GM21447 (cell line): ENCODE measurements at regions not wholly inside any gene's neighbourhood (a gene's known extent, or its start where the extent isn't known, plus 50 kb on each side); places are given as distances from the start of the nearest gene placed in this dataset.

Experiments used
- ATAC-seq: cut with Tn5 transposase; IDR thresholded peaks from one replicate; pipeline ENCODE4 v1.9.1; 2021; ENCODE audit not compliant: unreplicated experiment

GRCh38 chr2:133666621-133667020, 98.4 kb upstream of the NCKAP5 start:
- ATAC-seq: no peak

DNA sequence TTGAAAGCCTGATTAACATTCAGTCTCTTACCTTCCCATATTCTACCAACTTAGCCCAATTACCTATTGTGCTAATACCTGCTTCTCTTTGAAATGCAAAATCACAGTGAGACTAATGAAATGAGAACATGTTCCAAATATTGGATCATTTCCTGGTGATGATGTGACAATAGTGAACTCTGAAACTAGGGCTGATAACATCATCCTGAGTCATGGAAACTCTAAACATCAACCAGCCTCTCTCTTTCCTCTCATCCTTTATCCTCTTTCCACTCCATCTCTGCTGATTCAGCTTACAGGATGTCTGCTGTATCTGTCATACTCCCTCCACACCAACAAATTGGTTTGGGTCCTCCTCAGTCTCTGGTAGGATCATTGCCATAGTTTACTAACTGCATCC, 98.8 kb upstream of the NCKAP5 start:
- no peak for ATAC-seq

DNA sequence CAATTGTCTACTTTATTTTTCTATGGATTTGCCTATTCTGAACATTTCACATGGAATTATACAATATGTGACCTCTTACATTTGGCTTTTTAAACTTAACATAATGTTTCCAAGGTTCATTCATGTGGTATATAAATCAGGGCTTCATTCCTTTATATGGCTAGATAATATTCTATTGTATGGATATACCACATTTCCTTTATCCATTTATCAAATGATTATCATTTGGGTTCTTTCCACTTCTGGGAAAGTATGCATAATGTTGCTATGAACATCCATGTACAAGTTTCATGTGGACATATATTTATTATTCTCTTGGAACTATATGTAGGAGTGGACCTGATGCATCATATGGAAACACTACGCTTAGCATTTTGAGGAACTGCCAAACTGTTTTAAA, 99.7 kb upstream of the NCKAP5 start:
- no peak for ATAC-seq

- no peak for ATAC-seq
Measured at GRCh38 chr2:133668547-133668946, 100.3 kb upstream of the NCKAP5 start.

DNA sequence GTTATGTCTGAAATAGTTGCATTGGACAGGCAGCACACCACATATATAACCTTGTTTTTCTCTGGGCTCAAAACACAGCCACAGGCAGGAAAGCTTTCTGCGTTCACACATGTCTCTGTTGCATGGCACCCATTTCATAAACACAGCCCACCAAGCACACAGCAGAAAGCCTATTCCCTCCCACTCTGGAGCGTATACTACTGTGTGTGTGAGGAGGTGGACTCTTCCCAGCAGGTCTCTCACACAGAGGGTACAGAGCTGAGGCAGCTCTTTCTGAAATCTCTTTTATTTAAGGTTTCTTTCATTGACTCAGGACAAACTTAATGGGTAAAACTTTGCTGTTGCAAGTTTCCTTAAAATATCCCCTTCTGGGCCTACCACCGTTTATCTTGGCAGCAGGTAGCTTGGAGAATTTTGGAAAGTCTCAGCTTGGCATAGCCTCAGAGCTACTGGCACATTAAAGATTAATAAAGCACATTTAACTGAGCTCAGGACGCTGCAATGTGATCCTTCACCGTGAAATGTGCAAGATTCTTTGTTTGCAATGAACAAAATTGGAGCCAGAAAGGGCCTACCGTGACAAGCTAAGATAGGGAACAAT, 105.1 kb upstream of the NCKAP5 start:
- ATAC-seq: no peak

DNA sequence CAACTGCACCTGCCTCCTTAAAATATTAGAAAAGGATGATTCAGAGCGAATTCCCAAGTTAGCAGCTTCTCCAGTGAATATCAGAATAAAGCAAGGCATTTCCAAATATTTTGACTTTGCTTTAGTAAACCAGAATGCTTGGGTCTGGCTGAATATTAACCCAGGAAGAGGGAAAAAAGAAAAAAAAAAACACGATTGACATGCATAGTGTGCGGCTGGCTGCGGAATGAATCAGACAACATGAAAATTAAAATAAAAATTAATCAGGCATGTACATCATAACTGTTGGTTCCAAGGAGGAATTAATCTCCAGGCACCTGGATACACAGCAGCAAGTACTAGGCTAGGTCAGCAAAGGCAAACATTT, 105.8 kb upstream of the NCKAP5 start:
- no peak for ATAC-seq

- ATAC-seq: no peak
Measured at GRCh38 chr2:133674433-133675331, 106.4 kb upstream of the NCKAP5 start.

DNA sequence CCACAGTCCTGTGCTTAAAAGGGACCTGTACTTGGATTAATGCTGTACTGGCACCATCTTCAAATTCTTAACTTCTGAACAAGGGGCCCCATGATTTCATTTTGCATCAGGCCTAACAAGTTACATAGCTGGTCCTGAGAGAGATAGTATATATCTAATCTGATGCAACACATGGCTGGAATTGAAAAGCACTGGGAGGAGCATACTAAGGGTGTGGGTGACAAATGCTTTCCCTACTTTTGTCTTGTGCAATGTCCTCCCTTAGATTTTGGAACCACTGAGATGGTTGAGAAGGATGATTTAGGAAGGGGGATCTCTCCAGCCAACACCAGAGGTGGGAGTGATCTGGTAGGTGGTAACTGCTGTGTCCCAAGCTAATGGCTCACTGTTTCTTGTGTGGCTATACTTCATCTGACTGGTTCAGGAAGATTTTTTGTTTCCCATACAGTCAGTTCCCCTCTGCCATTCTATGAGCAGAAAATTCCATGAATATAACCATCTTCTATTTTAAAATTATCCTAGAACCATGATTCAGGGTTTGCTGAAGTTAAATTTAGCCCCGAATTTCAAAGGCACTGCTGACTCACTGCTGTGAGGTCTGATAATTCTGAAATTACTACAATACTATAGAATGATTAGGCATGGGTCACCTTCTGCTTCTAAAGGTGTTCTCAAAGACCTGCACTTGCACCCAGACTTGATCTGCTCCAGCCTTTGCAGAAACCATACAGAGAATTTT, 108.3 kb upstream of the NCKAP5 start:
- no peak for ATAC-seq

DNA sequence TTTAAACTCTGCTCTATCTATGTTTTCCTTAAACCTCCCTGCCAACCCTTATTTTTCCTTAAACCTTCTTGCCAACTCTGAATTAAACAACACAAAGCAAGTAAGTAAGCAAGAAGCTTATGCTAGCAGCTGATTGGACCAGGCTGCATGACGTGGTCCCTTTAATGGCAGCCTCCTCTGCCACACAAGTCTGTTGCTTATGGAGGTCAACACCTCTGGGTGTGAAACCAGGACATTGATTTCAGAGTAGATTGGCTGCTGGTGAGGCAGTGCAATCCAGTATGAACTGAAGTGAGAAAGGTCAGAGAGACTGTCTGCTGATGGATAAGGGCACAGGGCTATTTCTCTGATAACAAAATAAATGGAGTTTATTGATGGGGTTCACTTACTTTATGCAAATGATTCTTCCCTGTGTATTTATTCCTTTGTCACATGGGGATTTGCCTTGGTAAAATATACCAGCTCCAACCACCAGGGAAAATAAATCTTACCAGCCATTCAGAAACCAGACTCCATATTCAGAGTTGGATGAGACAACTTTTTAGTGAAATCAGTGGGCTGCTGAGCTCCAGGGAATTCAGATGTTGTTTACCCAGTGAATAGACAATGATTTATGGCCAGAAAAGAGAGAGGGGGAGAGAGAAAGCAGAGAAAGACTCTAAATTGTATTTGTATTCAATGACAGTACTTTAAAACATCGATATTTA, 112.2 kb upstream of the NCKAP5 start:
- ATAC-seq: no peak

GRCh38 chr2:133682347-133682746, 114.1 kb upstream of the NCKAP5 start:
- no peak for ATAC-seq

GRCh38 chr2:133682906-133683305, 114.6 kb upstream of the NCKAP5 start:
- no peak for ATAC-seq

GRCh38 chr2:133685636-133686215, 117.5 kb upstream of the NCKAP5 start:
- ATAC-seq: no peak

- ATAC-seq: no peak
Measured at GRCh38 chr2:133690780-133691179, 122.5 kb upstream of the NCKAP5 start.

DNA sequence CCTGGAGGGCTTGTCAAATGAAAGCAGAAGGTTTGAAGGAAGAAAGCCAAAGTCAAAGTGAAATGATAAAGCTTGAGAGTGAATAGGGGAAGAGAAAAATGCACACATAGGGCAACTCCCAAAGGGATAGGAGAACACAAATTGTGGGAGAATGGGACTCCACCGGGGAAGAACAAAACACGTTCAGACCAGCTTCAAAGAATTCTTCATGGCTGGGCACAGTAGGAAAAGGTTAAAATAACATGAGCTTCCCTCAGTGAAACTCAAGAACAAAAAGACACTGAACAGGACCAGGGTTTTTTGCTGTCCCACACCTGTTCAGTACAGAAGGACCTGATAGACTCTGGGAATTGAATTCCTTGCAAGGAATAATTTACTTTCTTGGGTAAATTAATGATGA, 123.1 kb upstream of the NCKAP5 start:
- no peak for ATAC-seq

DNA sequence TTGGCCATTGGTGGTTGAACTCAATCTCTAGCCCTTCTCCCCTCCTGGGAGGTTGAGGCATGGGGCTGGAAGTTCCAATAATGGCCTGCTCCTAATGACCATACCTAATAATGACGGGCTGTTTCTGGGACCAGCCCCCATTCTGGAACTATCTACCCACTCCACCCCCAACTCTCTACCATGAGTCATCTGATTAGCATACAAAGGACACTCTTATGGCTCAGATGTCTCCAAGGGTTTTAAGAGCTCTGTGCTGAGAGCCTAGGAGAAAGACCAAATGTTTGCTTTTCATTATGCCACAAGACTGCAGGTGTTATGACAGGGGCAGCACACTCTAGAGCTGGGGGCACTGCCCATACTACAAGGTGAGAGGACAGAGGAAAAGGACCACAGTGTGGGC, 137.0 kb upstream of the NCKAP5 start:
- ATAC-seq: no peak

- no peak for ATAC-seq
Measured at GRCh38 chr2:133710613-133711012, 142.3 kb upstream of the NCKAP5 start.

- ATAC-seq: no peak
Measured at GRCh38 chr2:133711201-133711600, 142.9 kb upstream of the NCKAP5 start.

- no peak for ATAC-seq
Measured at GRCh38 chr2:133711806-133712205, 143.5 kb upstream of the NCKAP5 start.

DNA sequence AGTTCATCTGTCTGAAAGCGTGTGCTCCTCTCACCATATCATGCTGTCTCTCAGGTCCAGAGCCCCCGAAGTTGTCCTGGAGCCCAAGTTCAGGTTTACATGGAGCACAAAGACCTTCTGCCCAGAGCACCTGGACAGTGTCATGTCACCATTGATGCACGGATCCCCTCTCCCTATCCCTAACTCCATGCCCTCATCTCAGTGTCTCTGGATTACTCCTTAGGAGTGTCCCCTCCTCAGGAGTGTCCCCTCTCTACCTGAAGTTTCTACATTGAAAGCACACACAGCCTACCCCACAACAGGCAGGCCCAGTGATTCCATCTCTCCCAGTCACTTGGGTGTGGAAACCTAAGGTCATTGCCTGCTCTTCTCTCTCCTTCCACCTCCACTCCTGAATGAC, 144.1 kb upstream of the NCKAP5 start:
- ATAC-seq: no peak

GRCh38 chr2:133713049-133713580, 144.9 kb upstream of the NCKAP5 start:
- no peak for ATAC-seq

- no peak for ATAC-seq
Measured at GRCh38 chr2:133716166-133716565, 147.9 kb upstream of the NCKAP5 start.
